ENCODE measurements at regions not wholly inside any gene's neighbourhood (a gene's known extent, or its start where the extent isn't known, plus 50 kb on each side); places are given as distances from the start of the nearest gene placed in this dataset.

DNA sequence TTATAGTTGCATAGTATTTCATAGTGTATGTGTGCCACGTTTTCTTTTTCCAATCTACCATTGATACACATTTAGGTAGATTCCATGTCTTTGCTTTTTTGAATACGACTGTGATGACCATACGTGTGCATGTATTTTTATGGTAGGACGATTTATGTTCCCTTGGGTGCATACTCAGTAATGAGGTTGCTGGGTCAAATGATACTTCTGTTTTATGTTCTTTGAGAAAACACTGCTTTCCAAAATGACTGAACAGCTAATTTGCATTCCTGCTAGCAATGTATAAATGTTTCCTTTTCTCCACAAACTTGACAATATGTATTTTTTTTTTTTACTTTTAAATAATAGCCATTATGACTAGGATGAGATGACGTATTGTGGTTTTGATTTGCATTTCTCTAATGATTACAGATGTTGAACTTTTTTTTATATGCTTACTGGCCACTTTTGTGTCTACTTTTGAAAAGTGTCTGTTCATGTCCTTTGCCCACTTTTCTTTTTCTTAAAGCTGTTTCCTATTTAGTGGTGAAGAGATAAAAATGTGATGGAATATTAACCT lies 969.5 kb upstream of the NDST4 start:
- no peaks in the 10 kb centered on the region for H3K9me3 ChIP-seq
- DNase-seq = no peak
- intact Hi-C loops (cut with DNase I; ENCODE audit: low total_unique reads) = no loop called here

GRCh38 chr4:116073051-116073450 lies 959.6 kb upstream of the NDST4 start:
- no peak for DNase-seq
- Histone ChIP-seq H3K27ac (no peak overlapping the region), H3K4me1 (no peaks in the 10 kb centered on the region), H3K36me3 (no peaks in the 10 kb centered on the region), H3K27me3 (no peaks in the 10 kb centered on the region), H3K9me3 (no peaks in the 10 kb centered on the region), H3K4me3 (no peak overlapping the region)
- intact Hi-C loops (cut with DNase I; ENCODE audit: low total_unique reads) = no loop called here
- no peak for TF ChIP-seq POLR2A (IDR thresholded peaks at IDR 0.05)
- TF ChIP-seq, protein P1, sequence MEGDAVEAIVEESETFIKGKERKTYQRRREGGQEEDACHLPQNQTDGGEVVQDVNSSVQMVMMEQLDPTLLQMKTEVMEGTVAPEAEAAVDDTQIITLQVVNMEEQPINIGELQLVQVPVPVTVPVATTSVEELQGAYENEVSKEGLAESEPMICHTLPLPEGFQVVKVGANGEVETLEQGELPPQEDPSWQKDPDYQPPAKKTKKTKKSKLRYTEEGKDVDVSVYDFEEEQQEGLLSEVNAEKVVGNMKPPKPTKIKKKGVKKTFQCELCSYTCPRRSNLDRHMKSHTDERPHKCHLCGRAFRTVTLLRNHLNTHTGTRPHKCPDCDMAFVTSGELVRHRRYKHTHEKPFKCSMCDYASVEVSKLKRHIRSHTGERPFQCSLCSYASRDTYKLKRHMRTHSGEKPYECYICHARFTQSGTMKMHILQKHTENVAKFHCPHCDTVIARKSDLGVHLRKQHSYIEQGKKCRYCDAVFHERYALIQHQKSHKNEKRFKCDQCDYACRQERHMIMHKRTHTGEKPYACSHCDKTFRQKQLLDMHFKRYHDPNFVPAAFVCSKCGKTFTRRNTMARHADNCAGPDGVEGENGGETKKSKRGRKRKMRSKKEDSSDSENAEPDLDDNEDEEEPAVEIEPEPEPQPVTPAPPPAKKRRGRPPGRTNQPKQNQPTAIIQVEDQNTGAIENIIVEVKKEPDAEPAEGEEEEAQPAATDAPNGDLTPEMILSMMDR (IDR thresholded peaks at IDR 0.05) = no peak

More for the DNA sequence above, 969.5 kb upstream of the NDST4 start:
- Histone ChIP-seq H3K27ac (no peak overlapping the region), H3K4me3 (no peak overlapping the region), H3K4me1 (no peaks in the 10 kb centered on the region), H3K36me3 (no peaks in the 10 kb centered on the region), H3K27me3 (no peaks in the 10 kb centered on the region)
- TF ChIP-seq POLR2A (IDR thresholded peaks at IDR 0.05) = no peak
- TF ChIP-seq, protein P1 (IDR thresholded peaks at IDR 0.05) = no peak

DNA sequence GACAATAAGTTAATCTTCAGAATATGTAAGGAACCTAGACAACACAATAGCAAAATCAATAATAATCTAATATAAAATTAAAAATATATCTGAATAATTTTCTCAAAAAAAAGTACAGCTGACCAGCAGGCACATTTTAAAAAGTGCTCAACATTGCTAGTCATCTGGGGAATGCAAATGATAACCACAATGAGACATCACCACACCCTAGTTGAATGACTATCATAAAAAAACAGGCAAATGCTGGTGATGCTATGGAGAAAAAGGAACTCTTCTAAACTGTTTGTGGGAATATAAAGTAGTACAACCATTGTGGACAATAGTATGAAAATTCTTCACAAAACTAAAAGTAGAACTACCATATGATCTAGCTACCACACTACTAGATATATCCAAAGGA lies 956.9 kb upstream of the NDST4 start:
- Histone ChIP-seq H3K4me3 (no peak overlapping the region), H3K9me3 (no peaks in the 10 kb centered on the region), H3K36me3 (no peaks in the 10 kb centered on the region), H3K4me1 (no peaks in the 10 kb centered on the region), H3K27me3 (no peaks in the 10 kb centered on the region), H3K27ac (no peak overlapping the region)
- intact Hi-C loops (cut with DNase I; ENCODE audit: low total_unique reads) = no loop called here
- DNase-seq = no peak
- no peak for TF ChIP-seq POLR2A (IDR thresholded peaks at IDR 0.05)
- TF ChIP-seq, protein P1 (IDR thresholded peaks at IDR 0.05) = no peak

GRCh38 chr4:116066711-116067245 lies 953.4 kb upstream of the NDST4 start:
- H3K9me3 ChIP-seq = no peaks in the 10 kb centered on the region
- H3K36me3 ChIP-seq = no peaks in the 10 kb centered on the region

DNA sequence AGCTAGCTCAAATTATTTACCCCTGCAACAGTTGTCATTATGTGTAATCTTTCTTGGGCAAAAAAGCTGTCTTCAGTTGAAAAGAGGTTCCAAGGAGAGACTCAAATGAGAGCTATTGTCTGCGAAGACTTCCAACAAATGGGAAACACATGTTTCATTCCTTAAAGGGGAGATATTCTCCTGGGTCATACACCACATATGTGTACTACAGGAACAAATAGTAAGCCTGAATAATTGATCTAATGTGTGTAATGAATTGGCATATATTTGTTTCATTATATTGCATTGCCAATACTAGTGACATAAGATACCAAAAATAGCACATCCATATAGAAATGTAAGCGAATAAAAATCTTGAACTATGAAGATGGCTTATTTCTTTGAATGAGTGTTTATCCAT lies 950.9 kb upstream of the NDST4 start:
- H3K4me1 ChIP-seq = no peaks in the 10 kb centered on the region
- no peaks in the 10 kb centered on the region for H3K36me3 ChIP-seq
- no peaks in the 10 kb centered on the region for H3K9me3 ChIP-seq
- H3K27me3 ChIP-seq = no peaks in the 10 kb centered on the region
- H3K4me3 ChIP-seq = no peak overlapping the region
- intact Hi-C loops (cut with DNase I; ENCODE audit: low total_unique reads) = no loop called here
- DNase-seq = no peak
- TF ChIP-seq POLR2A (IDR thresholded peaks at IDR 0.05) = no peak
- TF ChIP-seq, protein P1 (IDR thresholded peaks at IDR 0.05) = no peak
- H3K27ac ChIP-seq = no peak overlapping the region

More at GRCh38 chr4:116066711-116067245, 953.4 kb upstream of the NDST4 start:
- intact Hi-C loops (cut with DNase I; ENCODE audit: low total_unique reads) = no loop called here
- Histone ChIP-seq H3K27me3 (no peaks in the 10 kb centered on the region), H3K4me3 (no peak overlapping the region), H3K4me1 (no peaks in the 10 kb centered on the region), H3K27ac (no peak overlapping the region)
- no peak for DNase-seq
- TF ChIP-seq, protein P1 (IDR thresholded peaks at IDR 0.05) = no peak
- no peak for TF ChIP-seq POLR2A (IDR thresholded peaks at IDR 0.05)
